ENCODE measurements at regions not wholly inside any gene's neighbourhood (a gene's known extent, or its start where the extent isn't known, plus 50 kb on each side); places are given as distances from the start of the nearest gene placed in this dataset.

DNA sequence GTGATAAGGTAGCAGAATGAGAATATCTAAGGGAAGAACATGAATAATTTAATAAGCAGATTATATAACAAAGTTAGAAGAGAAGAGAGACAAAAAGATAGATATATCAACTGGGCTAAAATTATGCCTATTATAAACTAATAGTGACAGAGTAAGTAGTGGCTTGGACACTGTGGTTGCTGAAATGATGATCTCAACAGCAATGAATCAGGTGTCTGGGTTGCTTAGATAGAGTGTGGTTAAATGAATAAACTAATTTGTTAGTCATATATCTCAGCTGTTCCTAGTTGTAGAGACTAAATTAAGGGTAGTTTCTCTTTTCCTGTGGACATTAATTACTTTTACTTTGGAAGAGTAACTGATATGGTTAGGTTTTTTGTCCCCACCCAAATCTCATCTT, 1485.4 kb upstream of the CELF4 start:
- Histone ChIP-seq H3K36me3 (ENCODE audit: control insufficient read depth, low read length) (no peaks in the 10 kb centered on the region), H3K27me3 (ENCODE audit: control insufficient read depth, low read length) (no peaks in the 10 kb centered on the region), H3F3A (ENCODE audit: control insufficient read depth, insufficient read depth) (no peaks in the 10 kb centered on the region), H3K4me3 (ENCODE audit: low read length) (no peak overlapping the region), H3K9me2 (replicated peaks; ENCODE audit: control insufficient read depth, low read length) (no peaks in the 10 kb centered on the region), H3K4me1 (ENCODE audit: control insufficient read depth, low read length) (no peaks in the 10 kb centered on the region), H3K79me2 (ENCODE audit: control insufficient read depth, low read length) (no peaks in the 10 kb centered on the region), H3K4me2 (ENCODE audit: low read length) (no peak overlapping the region), H4K20me1 (ENCODE audit: control insufficient read depth, insufficient read depth, low read depth, low read length) (no peaks in the 10 kb centered on the region), H3K27ac (ENCODE audit: low read depth, low read length) (no peak overlapping the region), H3K9me3 (ENCODE audit: control insufficient read depth, insufficient read depth, low read length) (no peaks in the 10 kb centered on the region)
- TF ChIP-seq, protein P1, sequence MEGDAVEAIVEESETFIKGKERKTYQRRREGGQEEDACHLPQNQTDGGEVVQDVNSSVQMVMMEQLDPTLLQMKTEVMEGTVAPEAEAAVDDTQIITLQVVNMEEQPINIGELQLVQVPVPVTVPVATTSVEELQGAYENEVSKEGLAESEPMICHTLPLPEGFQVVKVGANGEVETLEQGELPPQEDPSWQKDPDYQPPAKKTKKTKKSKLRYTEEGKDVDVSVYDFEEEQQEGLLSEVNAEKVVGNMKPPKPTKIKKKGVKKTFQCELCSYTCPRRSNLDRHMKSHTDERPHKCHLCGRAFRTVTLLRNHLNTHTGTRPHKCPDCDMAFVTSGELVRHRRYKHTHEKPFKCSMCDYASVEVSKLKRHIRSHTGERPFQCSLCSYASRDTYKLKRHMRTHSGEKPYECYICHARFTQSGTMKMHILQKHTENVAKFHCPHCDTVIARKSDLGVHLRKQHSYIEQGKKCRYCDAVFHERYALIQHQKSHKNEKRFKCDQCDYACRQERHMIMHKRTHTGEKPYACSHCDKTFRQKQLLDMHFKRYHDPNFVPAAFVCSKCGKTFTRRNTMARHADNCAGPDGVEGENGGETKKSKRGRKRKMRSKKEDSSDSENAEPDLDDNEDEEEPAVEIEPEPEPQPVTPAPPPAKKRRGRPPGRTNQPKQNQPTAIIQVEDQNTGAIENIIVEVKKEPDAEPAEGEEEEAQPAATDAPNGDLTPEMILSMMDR (IDR thresholded peaks at IDR 0.05; ENCODE audit: low read depth, low read length, poor library complexity, severe bottlenecking), result no peak
- no peak for TF ChIP-seq EZH2phosphoT487 (IDR thresholded peaks at IDR 0.05; ENCODE audit: borderline replicate concordance, low read length)

DNA sequence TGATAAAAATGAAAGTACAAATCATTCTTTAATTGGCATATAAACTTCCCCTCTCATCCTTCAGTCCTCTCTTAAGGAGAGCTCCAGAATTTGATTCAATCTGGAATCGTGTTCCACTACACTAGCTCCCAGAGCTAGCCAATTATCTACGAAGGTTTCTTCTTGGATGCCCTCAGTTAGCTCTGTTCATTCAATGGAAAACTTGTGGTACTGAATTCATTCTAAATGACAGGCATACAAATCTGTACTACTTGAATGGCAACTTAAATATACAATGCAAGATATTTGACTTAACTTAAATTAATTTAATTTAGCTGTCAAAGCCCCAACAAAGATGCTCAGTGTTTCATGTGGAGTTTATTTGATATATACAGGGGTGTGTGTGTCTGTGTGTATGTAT, 1474.2 kb upstream of the CELF4 start:
- Histone ChIP-seq H3K27me3 (ENCODE audit: control insufficient read depth, low read length) (no peaks in the 10 kb centered on the region), H3K27ac (ENCODE audit: low read depth, low read length) (no peak overlapping the region), H3K4me1 (ENCODE audit: control insufficient read depth, low read length) (no peaks in the 10 kb centered on the region), H3K4me3 (ENCODE audit: low read length) (no peak overlapping the region), H3K9me2 (replicated peaks; ENCODE audit: control insufficient read depth, low read length) (no peaks in the 10 kb centered on the region), H3K9me3 (ENCODE audit: control insufficient read depth, insufficient read depth, low read length) (no peaks in the 10 kb centered on the region), H4K20me1 (ENCODE audit: control insufficient read depth, insufficient read depth, low read depth, low read length) (no peaks in the 10 kb centered on the region), H3F3A (ENCODE audit: control insufficient read depth, insufficient read depth) (no peaks in the 10 kb centered on the region), H3K79me2 (ENCODE audit: control insufficient read depth, low read length) (no peaks in the 10 kb centered on the region), H3K36me3 (ENCODE audit: control insufficient read depth, low read length) (no peaks in the 10 kb centered on the region), H3K4me2 (ENCODE audit: low read length) (no peak overlapping the region)
- no peak for TF ChIP-seq EZH2phosphoT487 (IDR thresholded peaks at IDR 0.05; ENCODE audit: borderline replicate concordance, low read length)
- TF ChIP-seq, protein P1 (IDR thresholded peaks at IDR 0.05; ENCODE audit: low read depth, low read length, poor library complexity, severe bottlenecking), result no peak

DNA sequence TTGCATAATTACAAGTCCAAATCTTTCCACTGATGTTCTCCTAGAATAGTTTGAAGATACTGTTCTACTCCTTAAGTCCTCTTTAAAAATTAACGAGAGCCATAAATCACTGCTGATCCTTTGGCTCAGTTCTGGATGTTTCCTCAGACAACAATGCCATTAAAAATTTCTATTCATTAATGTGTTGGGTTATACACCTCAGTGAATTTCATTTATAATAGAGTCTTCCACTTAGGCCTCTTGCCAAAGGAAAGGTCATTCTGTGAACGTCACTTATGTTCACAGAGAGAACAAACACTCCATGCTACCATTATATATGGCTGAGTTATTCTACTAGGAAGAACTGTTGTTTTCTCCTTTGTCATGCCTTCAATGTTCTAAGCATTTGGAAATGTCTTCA, 1472.3 kb upstream of the CELF4 start:
- H3K36me3 ChIP-seq (ENCODE audit: control insufficient read depth, low read length), result no peaks in the 10 kb centered on the region
- no peaks in the 10 kb centered on the region for H3K9me3 ChIP-seq (ENCODE audit: control insufficient read depth, insufficient read depth, low read length)
- H3K79me2 ChIP-seq (ENCODE audit: control insufficient read depth, low read length), result no peaks in the 10 kb centered on the region
- TF ChIP-seq EZH2phosphoT487 (IDR thresholded peaks at IDR 0.05; ENCODE audit: borderline replicate concordance, low read length), result no peak
- TF ChIP-seq, protein P1 (IDR thresholded peaks at IDR 0.05; ENCODE audit: low read depth, low read length, poor library complexity, severe bottlenecking), result no peak
- H3K27me3 ChIP-seq (ENCODE audit: control insufficient read depth, low read length), result no peaks in the 10 kb centered on the region
- no peak overlapping the region for H3K4me2 ChIP-seq (ENCODE audit: low read length)
- no peaks in the 10 kb centered on the region for H3F3A ChIP-seq (ENCODE audit: control insufficient read depth, insufficient read depth)
- H3K27ac ChIP-seq (ENCODE audit: low read depth, low read length), result no peak overlapping the region
- no peaks in the 10 kb centered on the region for H3K9me2 ChIP-seq (replicated peaks; ENCODE audit: control insufficient read depth, low read length)
- H4K20me1 ChIP-seq (ENCODE audit: control insufficient read depth, insufficient read depth, low read depth, low read length), result no peaks in the 10 kb centered on the region
- no peaks in the 10 kb centered on the region for H3K4me1 ChIP-seq (ENCODE audit: control insufficient read depth, low read length)
- no peak overlapping the region for H3K4me3 ChIP-seq (ENCODE audit: low read length)

DNA sequence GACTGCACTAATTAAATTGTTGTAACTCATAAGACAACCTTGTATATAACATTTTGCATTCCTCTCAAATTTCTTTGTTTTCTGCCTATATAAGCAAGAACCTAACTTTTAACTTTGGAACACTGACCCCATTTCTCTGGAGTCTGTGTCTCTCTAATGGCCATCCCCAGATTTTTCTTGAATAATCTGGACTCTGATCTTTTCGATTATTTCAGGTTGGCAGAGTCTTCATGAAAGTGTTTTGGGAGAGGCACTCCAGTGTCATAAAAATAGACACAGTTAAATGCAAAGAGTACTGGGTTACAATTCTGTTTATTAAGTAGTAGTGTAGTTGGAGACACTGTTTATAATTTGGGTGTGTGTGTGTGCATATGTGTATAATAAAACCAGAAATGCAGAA, 1467.7 kb upstream of the CELF4 start:
- Histone ChIP-seq H3K4me3 (ENCODE audit: low read length) (no peak overlapping the region), H3K79me2 (ENCODE audit: control insufficient read depth, low read length) (no peaks in the 10 kb centered on the region), H3K4me2 (ENCODE audit: low read length) (no peak overlapping the region), H4K20me1 (ENCODE audit: control insufficient read depth, insufficient read depth, low read depth, low read length) (no peaks in the 10 kb centered on the region), H3K36me3 (ENCODE audit: control insufficient read depth, low read length) (no peaks in the 10 kb centered on the region), H3K27ac (ENCODE audit: low read depth, low read length) (no peak overlapping the region), H3F3A (ENCODE audit: control insufficient read depth, insufficient read depth) (no peaks in the 10 kb centered on the region), H3K4me1 (ENCODE audit: control insufficient read depth, low read length) (no peaks in the 10 kb centered on the region), H3K9me3 (ENCODE audit: control insufficient read depth, insufficient read depth, low read length) (no peaks in the 10 kb centered on the region), H3K27me3 (ENCODE audit: control insufficient read depth, low read length) (no peaks in the 10 kb centered on the region), H3K9me2 (replicated peaks; ENCODE audit: control insufficient read depth, low read length) (no peaks in the 10 kb centered on the region)
- TF ChIP-seq EZH2phosphoT487 (IDR thresholded peaks at IDR 0.05; ENCODE audit: borderline replicate concordance, low read length), result no peak
- TF ChIP-seq, protein P1 (IDR thresholded peaks at IDR 0.05; ENCODE audit: low read depth, low read length, poor library complexity, severe bottlenecking), result no peak

Data from DOHH2 (cell line).